ENCODE measurements at regions not wholly inside any gene's neighbourhood (a gene's known extent, or its start where the extent isn't known, plus 50 kb on each side); places are given as distances from the start of the nearest gene placed in this dataset.

GRCh38 chr11:20253796-20254195 is 93.5 kb upstream of the DBX1 start:
- Histone ChIP-seq H3K36me3 (replicated peaks; ENCODE audit: insufficient read depth, low read length) (no peaks in the 10 kb centered on the region), H4K20me1 (ENCODE audit: insufficient read depth, low read length) (no peaks in the 10 kb centered on the region), H3K9ac (ENCODE audit: low read length) (no peak overlapping the region), H3K9me3 (replicated peaks; ENCODE audit: insufficient read depth, low read length) (no peaks in the 10 kb centered on the region), H3K4me3 (ENCODE audit: low read length) (no peak overlapping the region), H3F3A (ENCODE audit: insufficient read depth, low read length) (peaks cover 11% of the 10 kb centered on the region), H3K9me2 (replicated peaks; ENCODE audit: insufficient read depth, low read length) (no peaks in the 10 kb centered on the region), H2AFZ (ENCODE audit: low read length) (peak overlapping the region; percentile 9), H3K4me1 (ENCODE audit: low read length) (peaks cover 45% of the 10 kb centered on the region), H3K79me2 (ENCODE audit: low read length) (no peaks in the 10 kb centered on the region), H3K27ac (ENCODE audit: low read length) (peak overlapping the region; percentile 53; the same call in 1 of the 2 replicates), H3K4me2 (ENCODE audit: low read depth, low read length) (peak overlapping the region; percentile 40), H3K27me3 (replicated peaks; ENCODE audit: insufficient read depth, low read length) (no peaks in the 10 kb centered on the region)
- TF ChIP-seq EZH2phosphoT487 (IDR thresholded peaks at IDR 0.05; ENCODE audit: low read length) (no peak), CTCF (IDR thresholded peaks at IDR 0.05; ENCODE audit: low read length) (no peak), EZH2 (optimal IDR thresholded peaks at IDR 0.05; ENCODE audit: low read depth, low read length) (no peak)
- peak; percentile 83 for DNase-seq

- no peaks in the 10 kb centered on the region for H3K79me2 ChIP-seq (ENCODE audit: low read length)
- no peaks in the 10 kb centered on the region for H3K27me3 ChIP-seq (replicated peaks; ENCODE audit: insufficient read depth, low read length)
- no peak overlapping the region for H3K4me2 ChIP-seq (ENCODE audit: low read depth, low read length)
- H3F3A ChIP-seq (ENCODE audit: insufficient read depth, low read length): peaks cover 11% of the 10 kb centered on the region
- no peak overlapping the region for H3K27ac ChIP-seq (ENCODE audit: low read length)
- no peaks in the 10 kb centered on the region for H3K9me2 ChIP-seq (replicated peaks; ENCODE audit: insufficient read depth, low read length)
- no peak overlapping the region for H3K9ac ChIP-seq (ENCODE audit: low read length)
- TF ChIP-seq EZH2phosphoT487 (IDR thresholded peaks at IDR 0.05; ENCODE audit: low read length) (no peak), EZH2 (optimal IDR thresholded peaks at IDR 0.05; ENCODE audit: low read depth, low read length) (no peak), CTCF (IDR thresholded peaks at IDR 0.05; ENCODE audit: low read length) (no peak)
- no peak for DNase-seq
- H3K4me1 ChIP-seq (ENCODE audit: low read length): peaks cover 45% of the 10 kb centered on the region
- no peaks in the 10 kb centered on the region for H3K9me3 ChIP-seq (replicated peaks; ENCODE audit: insufficient read depth, low read length)
- H4K20me1 ChIP-seq (ENCODE audit: insufficient read depth, low read length): no peaks in the 10 kb centered on the region
- no peak overlapping the region for H3K4me3 ChIP-seq (ENCODE audit: low read length)
- no peak overlapping the region for H2AFZ ChIP-seq (ENCODE audit: low read length)
- H3K36me3 ChIP-seq (replicated peaks; ENCODE audit: insufficient read depth, low read length): no peaks in the 10 kb centered on the region
Observed at GRCh38 chr11:20251496-20251895, 91.2 kb upstream of the DBX1 start.

GRCh38 chr11:20250644-20251247 is 90.5 kb upstream of the DBX1 start:
- Histone ChIP-seq H3K27ac (ENCODE audit: low read length) (no peak overlapping the region), H3K27me3 (replicated peaks; ENCODE audit: insufficient read depth, low read length) (no peaks in the 10 kb centered on the region), H3K36me3 (replicated peaks; ENCODE audit: insufficient read depth, low read length) (no peaks in the 10 kb centered on the region), H3K9me2 (replicated peaks; ENCODE audit: insufficient read depth, low read length) (no peaks in the 10 kb centered on the region), H3K79me2 (ENCODE audit: low read length) (no peaks in the 10 kb centered on the region), H3F3A (ENCODE audit: insufficient read depth, low read length) (peaks cover 11% of the 10 kb centered on the region), H3K9me3 (replicated peaks; ENCODE audit: insufficient read depth, low read length) (no peaks in the 10 kb centered on the region), H3K4me3 (ENCODE audit: low read length) (no peak overlapping the region), H4K20me1 (ENCODE audit: insufficient read depth, low read length) (no peaks in the 10 kb centered on the region), H3K4me2 (ENCODE audit: low read depth, low read length) (no peak overlapping the region), H3K9ac (ENCODE audit: low read length) (no peak overlapping the region), H2AFZ (ENCODE audit: low read length) (no peak overlapping the region), H3K4me1 (ENCODE audit: low read length) (peaks cover 45% of the 10 kb centered on the region)
- DNase-seq: no peak
- TF ChIP-seq EZH2phosphoT487 (IDR thresholded peaks at IDR 0.05; ENCODE audit: low read length) (no peak), EZH2 (optimal IDR thresholded peaks at IDR 0.05; ENCODE audit: low read depth, low read length) (no peak), CTCF (IDR thresholded peaks at IDR 0.05; ENCODE audit: low read length) (no peak)

All from MM.1S (cell line).